Cerebellar cortex (tissue), 1 donor: ENCODE measurements at regions not wholly inside any gene's neighbourhood (a gene's known extent, or its start where the extent isn't known, plus 50 kb on each side); places are given as distances from the start of the nearest gene placed in this dataset.
A peak's percentile ranks its signal among the peaks of the same experiment; 100 is the strongest.
"Not testable (repeated sequence)": the region's sequence is repeated elsewhere in the genome, so short reads cannot be mapped to it uniquely, and the experiment has no call there.

Experiments
- DNase-seq: peaks from one replicate; pipeline ENCODE4 v3.0.0-alpha.2; 2015; ENCODE audit warnings: low spot score

- DNase-seq: no peak
Observed at GRCh38 chr4:162943263-162943662, 223.4 kb downstream of the NAF1 start.

GRCh38 chr4:162938738-162939485 lies 227.8 kb downstream of the NAF1 start:
- DNase-seq: no peak

- no peak for DNase-seq
Observed at GRCh38 chr4:162935214-162935613, 231.5 kb downstream of the NAF1 start.

- DNase-seq: no peak
Observed at GRCh38 chr4:162931286-162931685, 235.4 kb downstream of the NAF1 start.

- DNase-seq: no peak
Observed at GRCh38 chr4:162921178-162921785, 245.4 kb downstream of the NAF1 start.

- DNase-seq: no peak
Observed at GRCh38 chr4:162920649-162921048, 246.0 kb downstream of the NAF1 start.

GRCh38 chr4:162912482-162912881 lies 254.2 kb downstream of the NAF1 start:
- no peak for DNase-seq

GRCh38 chr4:162911349-162911748 lies 255.3 kb downstream of the NAF1 start:
- no peak for DNase-seq

GRCh38 chr4:162909952-162910351 lies 256.7 kb downstream of the NAF1 start:
- DNase-seq: no peak

GRCh38 chr4:162894387-162894786 lies 272.3 kb downstream of the NAF1 start:
- DNase-seq: no peak

GRCh38 chr4:162891788-162892707 lies 274.6 kb downstream of the NAF1 start:
- DNase-seq: no peak

- no peak for DNase-seq
Observed at GRCh38 chr4:162878096-162878495, 288.6 kb downstream of the NAF1 start.

- DNase-seq: no peak
Observed at GRCh38 chr4:162874748-162875147, 291.9 kb downstream of the NAF1 start.

- no peak for DNase-seq
Observed at GRCh38 chr4:162871990-162872389, 294.7 kb downstream of the NAF1 start.

- no peak for DNase-seq
Observed at GRCh38 chr4:162869157-162869556, 297.5 kb downstream of the NAF1 start.

GRCh38 chr4:162866565-162866964 lies 300.1 kb downstream of the NAF1 start:
- no peak for DNase-seq

- DNase-seq: no peak
Observed at GRCh38 chr4:162865102-162865501, 301.6 kb downstream of the NAF1 start.

- no peak for DNase-seq
Observed at GRCh38 chr4:162853788-162854187, 312.9 kb downstream of the NAF1 start.

GRCh38 chr4:162852642-162853041 lies 314.0 kb downstream of the NAF1 start:
- no peak for DNase-seq

GRCh38 chr4:162851241-162851758 lies 315.4 kb downstream of the NAF1 start:
- not testable (repeated sequence) for DNase-seq

- DNase-seq: peak; percentile 85
Observed at GRCh38 chr4:162849937-162850336, 316.8 kb downstream of the NAF1 start.

- no peak for DNase-seq
Observed at GRCh38 chr4:162847945-162848549, 318.6 kb downstream of the NAF1 start.
